D341Med (cell line): ENCODE measurements at regions not wholly inside any gene's neighbourhood (a gene's known extent, or its start where the extent isn't known, plus 50 kb on each side); places are given as distances from the start of the nearest gene placed in this dataset.

Experiments used
- DNase-seq: peaks from one replicate; pipeline ENCODE4 v3.0.0; 2012; ENCODE audit warnings: low spot score

- DNase-seq, result no peak
Measured at GRCh38 chr18:56021809-56022195, 433.8 kb upstream of the TCF4 start.

GRCh38 chr18:56021136-56021808 lies 433.3 kb upstream of the TCF4 start:
- DNase-seq, result no peak

GRCh38 chr18:56019908-56020307 lies 431.9 kb upstream of the TCF4 start:
- DNase-seq, result no peak

- DNase-seq, result no peak
Measured at GRCh38 chr18:56019156-56019555, 431.2 kb upstream of the TCF4 start.

GRCh38 chr18:56009411-56009810 lies 421.4 kb upstream of the TCF4 start:
- no peak for DNase-seq

GRCh38 chr18:56003720-56004088 lies 415.7 kb upstream of the TCF4 start:
- no peak for DNase-seq

- DNase-seq, result no peak
Measured at GRCh38 chr18:56003009-56003719, 415.2 kb upstream of the TCF4 start.

- no peak for DNase-seq
Measured at GRCh38 chr18:56001576-56001975, 413.6 kb upstream of the TCF4 start.

GRCh38 chr18:56000041-56000440 lies 412.0 kb upstream of the TCF4 start:
- no peak for DNase-seq

GRCh38 chr18:55999641-56000040 lies 411.6 kb upstream of the TCF4 start:
- DNase-seq, result no peak

GRCh38 chr18:55998801-55999385 lies 410.9 kb upstream of the TCF4 start:
- DNase-seq, result no peak

GRCh38 chr18:55998071-55998522 lies 410.1 kb upstream of the TCF4 start:
- DNase-seq, result no peak

GRCh38 chr18:55997151-55997561 lies 409.2 kb upstream of the TCF4 start:
- DNase-seq, result no peak

- no peak for DNase-seq
Measured at GRCh38 chr18:55996717-55997116, 408.7 kb upstream of the TCF4 start.

GRCh38 chr18:55990186-55990585 lies 402.2 kb upstream of the TCF4 start:
- DNase-seq, result no peak

- no peak for DNase-seq
Measured at GRCh38 chr18:55988537-55988936, 400.5 kb upstream of the TCF4 start.

GRCh38 chr18:55983433-55983832 lies 395.4 kb upstream of the TCF4 start:
- no peak for DNase-seq

- no peak for DNase-seq
Measured at GRCh38 chr18:55982992-55983391, 395.0 kb upstream of the TCF4 start.

GRCh38 chr18:55981712-55982475 lies 393.9 kb upstream of the TCF4 start:
- no peak for DNase-seq

GRCh38 chr18:55974521-55974920 lies 386.5 kb upstream of the TCF4 start:
- no peak for DNase-seq

- DNase-seq, result no peak
Measured at GRCh38 chr18:55968550-55968949, 380.6 kb upstream of the TCF4 start.

- no peak for DNase-seq
Measured at GRCh38 chr18:55967019-55967418, 379.0 kb upstream of the TCF4 start.

GRCh38 chr18:55964171-55964570 lies 376.2 kb upstream of the TCF4 start:
- DNase-seq, result no peak
